ENCODE measurements at regions not wholly inside any gene's neighbourhood (a gene's known extent, or its start where the extent isn't known, plus 50 kb on each side); places are given as distances from the start of the nearest gene placed in this dataset.

DNA sequence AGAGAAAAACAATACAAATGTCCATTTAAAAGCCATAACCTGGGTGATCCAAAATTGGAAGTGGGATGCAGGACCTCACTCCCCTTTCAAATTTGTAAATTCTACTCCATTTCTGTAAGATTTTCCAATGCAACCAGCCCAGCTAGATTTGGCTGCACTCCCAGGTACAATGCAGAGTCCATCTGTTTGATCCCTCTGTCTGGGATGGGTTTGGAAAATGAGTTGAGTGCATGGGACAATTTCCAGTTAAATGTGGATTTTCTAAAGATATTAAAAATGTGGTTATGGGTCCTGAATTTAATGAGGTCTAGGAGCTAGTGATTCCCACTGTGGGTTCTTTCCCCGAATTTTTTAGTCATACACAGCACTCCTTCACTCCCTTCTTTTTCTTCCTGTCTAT is 104.0 kb upstream of the ATP10B start:
- Histone ChIP-seq H3K36me3 (ENCODE audit: control insufficient read depth in 2 of 2, insufficient read depth in 2 of 2, low read length in 1 of 2) (no peaks in the 10 kb centered on the region), H3K27me3 (replicated peaks in 1 of 2; ENCODE audit: control insufficient read depth in 2 of 2, insufficient read depth in 2 of 2, low read length in 1 of 2) (no peaks in the 10 kb centered on the region), H4K20me1 (ENCODE audit: control insufficient read depth, insufficient read depth) (no peaks in the 10 kb centered on the region), H3K4me1 (ENCODE audit: control insufficient read depth, insufficient read depth, low read length) (no peaks in the 10 kb centered on the region; the same call in 1 of the 2 replicates), H3K4me3 (no peak overlapping the region), H3K9ac (ENCODE audit: control insufficient read depth, insufficient read depth, low read length) (no peak overlapping the region), H3K27ac (ENCODE audit: control insufficient read depth, insufficient read depth) (no peak overlapping the region), H2AFZ (ENCODE audit: control insufficient read depth, low read depth, low read length) (no peak overlapping the region), H3K79me2 (ENCODE audit: control insufficient read depth, insufficient read depth, low read length) (no peaks in the 10 kb centered on the region), H3K4me2 (ENCODE audit: control insufficient read depth, insufficient read depth) (no peak overlapping the region), H3K9me3 (replicated peaks; ENCODE audit: control insufficient read depth, insufficient read depth, low read length) (no peaks in the 10 kb centered on the region)
- TF ChIP-seq HCFC1 (IDR thresholded peaks at IDR 0.05; ENCODE audit: low read length) (no peak), ZSCAN29 (IDR thresholded peaks at IDR 0.05) (no peak), EED (IDR thresholded peaks at IDR 0.05; ENCODE audit: low read depth) (no peak), NFXL1 (IDR thresholded peaks at IDR 0.05; ENCODE audit: borderline replicate concordance) (no peak), RAD51 (IDR thresholded peaks at IDR 0.05) (no peak), NRF1 (conservative IDR thresholded peaks at IDR 0.05; ENCODE audit: low read depth, low read length) (no peak), CBX5 (IDR thresholded peaks at IDR 0.05; ENCODE audit: low read depth) (no peak), PAX8 (IDR thresholded peaks at IDR 0.05) (no peak), LARP7 (IDR thresholded peaks at IDR 0.05) (no peak), MYC (IDR thresholded peaks at IDR 0.05; ENCODE audit: insufficient read depth, insufficient read length, insufficient replicate concordance, low read length, severe bottlenecking) (no peak), ASH2L (IDR thresholded peaks at IDR 0.05; ENCODE audit: borderline replicate concordance, low read depth) (no peak), ZNF24 (IDR thresholded peaks at IDR 0.05) (no peak), MYB (IDR thresholded peaks at IDR 0.05; ENCODE audit: borderline replicate concordance, low read depth, low read length) (no peak)
- TF ChIP-seq, protein P1, sequence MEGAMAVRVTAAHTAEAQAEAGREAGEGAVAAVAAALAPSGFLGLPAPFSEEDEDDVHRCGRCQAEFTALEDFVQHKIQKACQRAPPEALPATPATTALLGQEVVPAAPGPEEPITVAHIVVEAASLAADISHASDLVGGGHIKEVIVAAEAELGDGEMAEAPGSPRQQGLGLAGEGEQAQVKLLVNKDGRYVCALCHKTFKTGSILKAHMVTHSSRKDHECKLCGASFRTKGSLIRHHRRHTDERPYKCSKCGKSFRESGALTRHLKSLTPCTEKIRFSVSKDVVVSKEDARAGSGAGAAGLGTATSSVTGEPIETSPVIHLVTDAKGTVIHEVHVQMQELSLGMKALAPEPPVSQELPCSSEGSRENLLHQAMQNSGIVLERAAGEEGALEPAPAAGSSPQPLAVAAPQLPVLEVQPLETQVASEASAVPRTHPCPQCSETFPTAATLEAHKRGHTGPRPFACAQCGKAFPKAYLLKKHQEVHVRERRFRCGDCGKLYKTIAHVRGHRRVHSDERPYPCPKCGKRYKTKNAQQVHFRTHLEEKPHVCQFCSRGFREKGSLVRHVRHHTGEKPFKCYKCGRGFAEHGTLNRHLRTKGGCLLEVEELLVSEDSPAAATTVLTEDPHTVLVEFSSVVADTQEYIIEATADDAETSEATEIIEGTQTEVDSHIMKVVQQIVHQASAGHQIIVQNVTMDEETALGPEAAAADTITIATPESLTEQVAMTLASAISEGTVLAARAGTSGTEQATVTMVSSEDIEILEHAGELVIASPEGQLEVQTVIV (IDR thresholded peaks at IDR 0.05; ENCODE audit: borderline replicate concordance, partially characterized antibody), result no peak
- TF ChIP-seq, protein P2, sequence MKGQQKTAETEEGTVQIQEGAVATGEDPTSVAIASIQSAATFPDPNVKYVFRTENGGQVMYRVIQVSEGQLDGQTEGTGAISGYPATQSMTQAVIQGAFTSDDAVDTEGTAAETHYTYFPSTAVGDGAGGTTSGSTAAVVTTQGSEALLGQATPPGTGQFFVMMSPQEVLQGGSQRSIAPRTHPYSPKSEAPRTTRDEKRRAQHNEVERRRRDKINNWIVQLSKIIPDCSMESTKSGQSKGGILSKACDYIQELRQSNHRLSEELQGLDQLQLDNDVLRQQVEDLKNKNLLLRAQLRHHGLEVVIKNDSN (IDR thresholded peaks at IDR 0.05; ENCODE audit: borderline replicate concordance, extremely low read length, insufficient read depth, low read depth, low read length), result no peak
- TF ChIP-seq, protein P3, sequence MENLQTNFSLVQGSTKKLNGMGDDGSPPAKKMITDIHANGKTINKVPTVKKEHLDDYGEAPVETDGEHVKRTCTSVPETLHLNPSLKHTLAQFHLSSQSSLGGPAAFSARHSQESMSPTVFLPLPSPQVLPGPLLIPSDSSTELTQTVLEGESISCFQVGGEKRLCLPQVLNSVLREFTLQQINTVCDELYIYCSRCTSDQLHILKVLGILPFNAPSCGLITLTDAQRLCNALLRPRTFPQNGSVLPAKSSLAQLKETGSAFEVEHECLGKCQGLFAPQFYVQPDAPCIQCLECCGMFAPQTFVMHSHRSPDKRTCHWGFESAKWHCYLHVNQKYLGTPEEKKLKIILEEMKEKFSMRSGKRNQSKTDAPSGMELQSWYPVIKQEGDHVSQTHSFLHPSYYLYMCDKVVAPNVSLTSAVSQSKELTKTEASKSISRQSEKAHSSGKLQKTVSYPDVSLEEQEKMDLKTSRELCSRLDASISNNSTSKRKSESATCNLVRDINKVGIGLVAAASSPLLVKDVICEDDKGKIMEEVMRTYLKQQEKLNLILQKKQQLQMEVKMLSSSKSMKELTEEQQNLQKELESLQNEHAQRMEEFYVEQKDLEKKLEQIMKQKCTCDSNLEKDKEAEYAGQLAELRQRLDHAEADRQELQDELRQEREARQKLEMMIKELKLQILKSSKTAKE (IDR thresholded peaks at IDR 0.05; ENCODE audit: low read depth, poor library complexity, severe bottlenecking), result no peak
- CTCF ChIA-PET, result no interaction called here
- ATAC-seq (no peak), FAIRE-seq (no peak), DNase-seq (ENCODE audit: low read depth, low spot score) (no peak)
- in situ Hi-C loops (cut with MboI) (no loop called here), intact Hi-C loops (cut with micrococcal nuclease; ENCODE audit: unreplicated experiment) (loop anchor here (10.0 kb wide), 1 partner anchor 451 kb away; no protein-coding TSS in a partner anchor)
- POLR2A ChIA-PET, result no interaction called here
- RAD21 ChIA-PET (ENCODE audit: unreplicated experiment), result no interaction called here
- 0% methylated on average over 1 of the region's 1 CpG for WGBS (ENCODE audit: insufficient coverage, insufficient replicate concordance, low lambda C conversion rate, missing lambda C conversion rate)
- BruUV-seq (replicated peaks), result no TSS peak
- SMC1A ChIA-PET (ENCODE audit: uncharacterized antibody, unreplicated experiment), result interaction anchor here (1.2 kb wide), 1 partner anchor 27 kb away, joined by 3 read pairs; no protein-coding TSS in a partner anchor

Data from GM12878 (cell line).